ENCODE measurements at regions not wholly inside any gene's neighbourhood (a gene's known extent, or its start where the extent isn't known, plus 50 kb on each side); places are given as distances from the start of the nearest gene placed in this dataset.

- POLR2A ChIA-PET = interaction anchor here (1.2 kb wide), 1 partner anchor 23 kb away, joined by 3 read pairs; no protein-coding TSS in a partner anchor
- no peak overlapping the region for H3K4me3 ChIP-seq
- in situ Hi-C loops (cut with MboI) (no loop called here), intact Hi-C loops (cut with micrococcal nuclease) (no loop called here)
- no peak overlapping the region for H3K27ac ChIP-seq (ENCODE audit: extremely low read depth, low read depth, low read length)
- peaks cover 5 to 10% of the 10 kb centered on the region in 2 experiments; a peak in 3 of 5 replicates for H3K27me3 ChIP-seq (ENCODE audit: control insufficient read depth in 2 of 2, insufficient read depth in 2 of 2, low read length in 2 of 2)
- DNase-seq (ENCODE audit: extremely low read depth in 1 of 4, low spot score in 3 of 4) = no peak
- H3K79me2 ChIP-seq (ENCODE audit: control insufficient read depth, insufficient read depth, low read length) = no peaks in the 10 kb centered on the region
- H3K9me1 ChIP-seq (ENCODE audit: control insufficient read depth, insufficient read depth, low read length) = no peaks in the 10 kb centered on the region
- CTCF ChIA-PET (ENCODE audit: low intra/inter-chr PET ratio) = no interaction called here
- H3K4me2 ChIP-seq (ENCODE audit: insufficient read depth, low read length) = no peak overlapping the region
- 0% methylated on average over 2 of the region's 3 CpGs for WGBS (ENCODE audit: insufficient coverage, low coverage, missing lambda C conversion rate)
- no peaks in the 10 kb centered on the region for H3K9me3 ChIP-seq (replicated peaks; ENCODE audit: control insufficient read depth, insufficient read depth, low read depth, low read length)
- BruUV-seq (replicated peaks) = no TSS peak
- H3K9ac ChIP-seq (ENCODE audit: insufficient read depth in 1 of 2, low read depth in 2 of 2, low read length in 2 of 2) = no peak overlapping the region
- FAIRE-seq = no peak
- H4K20me1 ChIP-seq (replicated peaks; ENCODE audit: control insufficient read depth, insufficient read depth, low read length) = no peaks in the 10 kb centered on the region
- H3K4me1 ChIP-seq (replicated peaks in 1 of 2; ENCODE audit: control insufficient read depth in 2 of 2, insufficient read depth in 2 of 2, low read length in 2 of 2) = no peaks in the 10 kb centered on the region; a peak in 1 of 5 replicates
- no peak for ATAC-seq
- TF ChIP-seq ZNF239 (CRISPR knock-in tag; IDR thresholded peaks at IDR 0.05) (no peak), CREB1 (IDR thresholded peaks at IDR 0.05) (no peak), CREB1 (CRISPR knock-in tag; IDR thresholded peaks at IDR 0.05) (no peak)
- no peaks in the 10 kb centered on the region for H3K36me3 ChIP-seq (ENCODE audit: control insufficient read depth, insufficient read depth, low read length)
- H2AFZ ChIP-seq (ENCODE audit: low read depth, low read length) = no peak overlapping the region
These were observed 112.5 kb upstream of the SLC44A1 start for GRCh38 chr9:105131981-105132380.

- DNase-seq (ENCODE audit: extremely low read depth in 1 of 4, low spot score in 3 of 4) (no peak), FAIRE-seq (no peak), ATAC-seq (no peak)
- H3K27ac ChIP-seq (ENCODE audit: extremely low read depth, low read depth, low read length) = no peak overlapping the region
- no peak overlapping the region for H2AFZ ChIP-seq (ENCODE audit: low read depth, low read length)
- in situ Hi-C loops (cut with MboI) = no loop called here
- intact Hi-C loops (cut with micrococcal nuclease) = no loop called here
- H3K4me3 ChIP-seq = no peak overlapping the region
- H3K4me2 ChIP-seq (ENCODE audit: insufficient read depth, low read length) = no peak overlapping the region
- H3K9me3 ChIP-seq (replicated peaks; ENCODE audit: control insufficient read depth, insufficient read depth, low read depth, low read length) = no peaks in the 10 kb centered on the region
- POLR2A ChIA-PET = interaction anchor here (1.2 kb wide), 1 partner anchor 22 kb away, joined by 3 read pairs; no protein-coding TSS in a partner anchor
- H3K4me1 ChIP-seq (replicated peaks in 1 of 2; ENCODE audit: control insufficient read depth in 2 of 2, insufficient read depth in 2 of 2, low read length in 2 of 2) = no peaks in the 10 kb centered on the region; a peak in 1 of 5 replicates
- CTCF ChIA-PET (ENCODE audit: low intra/inter-chr PET ratio) = no interaction called here
- no peaks in the 10 kb centered on the region for H3K79me2 ChIP-seq (ENCODE audit: control insufficient read depth, insufficient read depth, low read length)
- H4K20me1 ChIP-seq (replicated peaks; ENCODE audit: control insufficient read depth, insufficient read depth, low read length) = no peaks in the 10 kb centered on the region
- peaks cover 5 to 6% of the 10 kb centered on the region in 2 experiments; a peak in 3 of 5 replicates for H3K27me3 ChIP-seq (ENCODE audit: control insufficient read depth in 2 of 2, insufficient read depth in 2 of 2, low read length in 2 of 2)
- no TSS peak for BruUV-seq (replicated peaks)
- 0% methylated on average over 2 of the region's 2 CpGs for WGBS (ENCODE audit: insufficient coverage, low coverage, missing lambda C conversion rate)
- H3K9me1 ChIP-seq (ENCODE audit: control insufficient read depth, insufficient read depth, low read length) = no peaks in the 10 kb centered on the region
- no peaks in the 10 kb centered on the region for H3K36me3 ChIP-seq (ENCODE audit: control insufficient read depth, insufficient read depth, low read length)
- H3K9ac ChIP-seq (ENCODE audit: insufficient read depth in 1 of 2, low read depth in 2 of 2, low read length in 2 of 2) = no peak overlapping the region
- no peak for TF ChIP-seq MGA (IDR thresholded peaks at IDR 0.05)
- no peak for TF ChIP-seq SRF (CRISPR knock-in tag; IDR thresholded peaks at IDR 0.05)
These were observed 111.8 kb upstream of the SLC44A1 start for GRCh38 chr9:105132606-105133005.

Measured in K562 (cell line).